ENCODE measurements at regions not wholly inside any gene's neighbourhood (a gene's known extent, or its start where the extent isn't known, plus 50 kb on each side); places are given as distances from the start of the nearest gene placed in this dataset.

DNA sequence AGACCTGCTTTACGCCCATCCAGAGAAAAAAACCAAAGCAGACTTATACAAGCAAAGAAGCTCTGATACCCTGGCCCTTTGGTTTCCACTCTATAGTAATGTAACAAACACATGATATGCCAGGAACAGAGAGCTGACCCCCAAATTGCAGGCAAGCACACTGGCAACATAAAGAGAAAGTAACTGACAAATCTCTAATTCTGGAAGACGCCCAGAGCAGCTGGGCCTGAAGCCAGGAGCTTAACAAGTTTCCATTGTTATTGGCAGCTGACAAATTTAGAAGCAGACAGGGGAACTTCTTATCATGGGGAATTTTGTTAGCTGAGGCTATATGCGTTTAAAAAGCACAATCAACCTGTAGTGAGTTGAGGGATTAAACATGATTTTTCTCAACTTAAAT, 158.0 kb downstream of the DLEU7 start:
- H3K27ac ChIP-seq (ENCODE audit: low read depth, low read length) = no peak overlapping the region
- H3K79me2 ChIP-seq (ENCODE audit: insufficient read depth, low read length) = no peaks in the 10 kb centered on the region
- FAIRE-seq = no peak
- H3K4me3 Mint-ChIP-seq (ENCODE audit: unreplicated experiment) = no peak overlapping the region
- no peak overlapping the region for H3K9ac ChIP-seq (ENCODE audit: low read length)
- no peak overlapping the region for H2AFZ ChIP-seq (ENCODE audit: low read depth, low read length)
- no peak for TF ChIP-seq EZH2 (IDR thresholded peaks at IDR 0.05; ENCODE audit: insufficient read depth, low read length)
- TF ChIP-seq, protein P1, sequence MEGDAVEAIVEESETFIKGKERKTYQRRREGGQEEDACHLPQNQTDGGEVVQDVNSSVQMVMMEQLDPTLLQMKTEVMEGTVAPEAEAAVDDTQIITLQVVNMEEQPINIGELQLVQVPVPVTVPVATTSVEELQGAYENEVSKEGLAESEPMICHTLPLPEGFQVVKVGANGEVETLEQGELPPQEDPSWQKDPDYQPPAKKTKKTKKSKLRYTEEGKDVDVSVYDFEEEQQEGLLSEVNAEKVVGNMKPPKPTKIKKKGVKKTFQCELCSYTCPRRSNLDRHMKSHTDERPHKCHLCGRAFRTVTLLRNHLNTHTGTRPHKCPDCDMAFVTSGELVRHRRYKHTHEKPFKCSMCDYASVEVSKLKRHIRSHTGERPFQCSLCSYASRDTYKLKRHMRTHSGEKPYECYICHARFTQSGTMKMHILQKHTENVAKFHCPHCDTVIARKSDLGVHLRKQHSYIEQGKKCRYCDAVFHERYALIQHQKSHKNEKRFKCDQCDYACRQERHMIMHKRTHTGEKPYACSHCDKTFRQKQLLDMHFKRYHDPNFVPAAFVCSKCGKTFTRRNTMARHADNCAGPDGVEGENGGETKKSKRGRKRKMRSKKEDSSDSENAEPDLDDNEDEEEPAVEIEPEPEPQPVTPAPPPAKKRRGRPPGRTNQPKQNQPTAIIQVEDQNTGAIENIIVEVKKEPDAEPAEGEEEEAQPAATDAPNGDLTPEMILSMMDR (IDR thresholded peaks at IDR 0.05; ENCODE audit: insufficient read depth, low read depth, low read length) = no peak
- H3K36me3 ChIP-seq (ENCODE audit: insufficient read depth, low read length) = no peaks in the 10 kb centered on the region
- peaks cover 11% of the 10 kb centered on the region for H3K4me1 ChIP-seq (ENCODE audit: insufficient read depth, low read length)
- peak; percentile 37 for DNase-seq (ENCODE audit: low read depth)
- peaks cover 31% of the 10 kb centered on the region for H3K4me1 Mint-ChIP-seq (ENCODE audit: low read depth, unreplicated experiment)
- peak overlapping the region; percentile 24 for H3K27ac Mint-ChIP-seq (ENCODE audit: unreplicated experiment)
- peak overlapping the region; percentile 42 for H3K4me2 ChIP-seq (ENCODE audit: low read length)
- no peak overlapping the region for H3K4me3 ChIP-seq (ENCODE audit: insufficient read depth, low read depth, low read length)
- H3K36me3 Mint-ChIP-seq (ENCODE audit: low read depth, unreplicated experiment) = no peaks in the 10 kb centered on the region
- H4K20me1 ChIP-seq (ENCODE audit: insufficient read depth, low read length) = no peaks in the 10 kb centered on the region
- H3K9me3 Mint-ChIP-seq (ENCODE audit: unreplicated experiment) = peaks cover 5% of the 10 kb centered on the region
- no peaks in the 10 kb centered on the region for H3K27me3 ChIP-seq (ENCODE audit: insufficient read depth, low read length)
- no peaks in the 10 kb centered on the region for H3K27me3 Mint-ChIP-seq (ENCODE audit: low read depth, unreplicated experiment)
- H3K9me3 ChIP-seq (ENCODE audit: insufficient read depth, low read depth, low read length) = no peaks in the 10 kb centered on the region

- Histone ChIP-seq H3K36me3 (ENCODE audit: insufficient read depth, low read length) (no peaks in the 10 kb centered on the region), H2AFZ (ENCODE audit: low read depth, low read length) (no peak overlapping the region), H3K9me3 (ENCODE audit: insufficient read depth, low read depth, low read length) (no peaks in the 10 kb centered on the region), H4K20me1 (ENCODE audit: insufficient read depth, low read length) (no peaks in the 10 kb centered on the region), H3K4me3 (ENCODE audit: insufficient read depth, low read depth, low read length) (no peak overlapping the region), H3K4me1 (ENCODE audit: insufficient read depth, low read length) (peaks cover 11% of the 10 kb centered on the region), H3K4me2 (ENCODE audit: low read length) (no peak overlapping the region), H3K27ac (ENCODE audit: low read depth, low read length) (no peak overlapping the region), H3K27me3 (ENCODE audit: insufficient read depth, low read length) (no peaks in the 10 kb centered on the region), H3K9ac (ENCODE audit: low read length) (no peak overlapping the region), H3K79me2 (ENCODE audit: insufficient read depth, low read length) (no peaks in the 10 kb centered on the region)
- Mint-ChIP-seq H3K9me3 (ENCODE audit: unreplicated experiment) (peaks cover 5% of the 10 kb centered on the region), H3K4me3 (ENCODE audit: unreplicated experiment) (no peak overlapping the region), H3K36me3 (ENCODE audit: low read depth, unreplicated experiment) (no peaks in the 10 kb centered on the region), H3K27ac (ENCODE audit: unreplicated experiment) (peak overlapping the region; percentile 26), H3K4me1 (ENCODE audit: low read depth, unreplicated experiment) (peaks cover 29% of the 10 kb centered on the region), H3K27me3 (ENCODE audit: low read depth, unreplicated experiment) (no peaks in the 10 kb centered on the region)
- FAIRE-seq (no peak), DNase-seq (ENCODE audit: low read depth) (no peak)
- TF ChIP-seq, protein P1 (IDR thresholded peaks at IDR 0.05; ENCODE audit: insufficient read depth, low read depth, low read length) = no peak
- TF ChIP-seq EZH2 (IDR thresholded peaks at IDR 0.05; ENCODE audit: insufficient read depth, low read length) = no peak
Measured at GRCh38 chr13:50685956-50686355, 157.5 kb downstream of the DLEU7 start.

- Histone ChIP-seq H3K36me3 (ENCODE audit: insufficient read depth, low read length) (no peaks in the 10 kb centered on the region), H3K79me2 (ENCODE audit: insufficient read depth, low read length) (no peaks in the 10 kb centered on the region), H4K20me1 (ENCODE audit: insufficient read depth, low read length) (no peaks in the 10 kb centered on the region), H3K9me3 (ENCODE audit: insufficient read depth, low read depth, low read length) (no peaks in the 10 kb centered on the region), H3K27ac (ENCODE audit: low read depth, low read length) (no peak overlapping the region), H3K9ac (ENCODE audit: low read length) (no peak overlapping the region), H2AFZ (ENCODE audit: low read depth, low read length) (no peak overlapping the region), H3K4me3 (ENCODE audit: insufficient read depth, low read depth, low read length) (no peak overlapping the region), H3K27me3 (ENCODE audit: insufficient read depth, low read length) (no peaks in the 10 kb centered on the region), H3K4me2 (ENCODE audit: low read length) (no peak overlapping the region), H3K4me1 (ENCODE audit: insufficient read depth, low read length) (peaks cover 15% of the 10 kb centered on the region)
- no peak for FAIRE-seq
- H3K4me3 Mint-ChIP-seq (ENCODE audit: unreplicated experiment) = no peak overlapping the region
- no peaks in the 10 kb centered on the region for H3K36me3 Mint-ChIP-seq (ENCODE audit: low read depth, unreplicated experiment)
- H3K27ac Mint-ChIP-seq (ENCODE audit: unreplicated experiment) = no peak overlapping the region
- H3K9me3 Mint-ChIP-seq (ENCODE audit: unreplicated experiment) = peaks cover 5% of the 10 kb centered on the region
- peaks cover 33% of the 10 kb centered on the region for H3K4me1 Mint-ChIP-seq (ENCODE audit: low read depth, unreplicated experiment)
- no peak for TF ChIP-seq EZH2 (IDR thresholded peaks at IDR 0.05; ENCODE audit: insufficient read depth, low read length)
- TF ChIP-seq, protein P1 (IDR thresholded peaks at IDR 0.05; ENCODE audit: insufficient read depth, low read depth, low read length) = no peak
- no peak for DNase-seq (ENCODE audit: low read depth)
- H3K27me3 Mint-ChIP-seq (ENCODE audit: low read depth, unreplicated experiment) = no peaks in the 10 kb centered on the region
Measured at GRCh38 chr13:50686551-50686950, 156.9 kb downstream of the DLEU7 start.

Measured in astrocyte (in vitro differentiated cells and primary cell).